Smooth muscle cell (in vitro differentiated cells): ENCODE measurements at regions not wholly inside any gene's neighbourhood (a gene's known extent, or its start where the extent isn't known, plus 50 kb on each side); places are given as distances from the start of the nearest gene placed in this dataset.

Experiments
- DNase-seq: peaks from one replicate; lab custom pipeline; 2025; ENCODE audit not compliant: unreplicated experiment; lab: John Stamatoyannopoulos, UW
- H2AFZ ChIP-seq: fragments of 200-600 bp; sonication (generic); 2 replicates; pipeline ENCODE4 v1.6.0; 2016; ENCODE audit warnings: antibody characterized with exemption, low read depth, mild to moderate bottlenecking
- H3F3A ChIP-seq: fragments of 200-600 bp; sonication (generic); 2 replicates; pipeline ENCODE4 v1.6.0; 2017; ENCODE audit warnings: antibody characterized with exemption, low read depth
- H3K27ac ChIP-seq: fragments of 200-600 bp; sonication (generic); 2 replicates; pipeline ENCODE4 v1.5.1; 2016; ENCODE audit warnings: low read depth, mild to moderate bottlenecking
- H3K27me3 ChIP-seq: fragments of 200-600 bp; sonication (generic); 2 replicates; pipeline ENCODE4 v1.6.1; 2016; ENCODE audit warnings: low read depth, mild to moderate bottlenecking
- H3K36me3 ChIP-seq: fragments of 200-600 bp; sonication (generic); 2 replicates; pipeline ENCODE4 v1.5.1; 2016; ENCODE audit warnings: low read depth
- H3K4me1 ChIP-seq: fragments of 200-600 bp; sonication (generic); 2 replicates; pipeline ENCODE4 v1.5.1; 2016; ENCODE audit warnings: low read depth
- H3K4me2 ChIP-seq: fragments of 200-600 bp; sonication (generic); 2 replicates; pipeline ENCODE4 v1.6.0; 2016; ENCODE audit warnings: mild to moderate bottlenecking
- H3K4me3 ChIP-seq: fragments of 200-600 bp; sonication (generic); 2 replicates; pipeline ENCODE4 v1.5.1; 2016; ENCODE audit warnings: mild to moderate bottlenecking
- H3K79me2 ChIP-seq: fragments of 200-600 bp; sonication (generic); 2 replicates; pipeline ENCODE4 v1.6.0; 2016; ENCODE audit warnings: low read depth, mild to moderate bottlenecking
- H3K9ac ChIP-seq: fragments of 200-600 bp; sonication (generic); 2 replicates; pipeline ENCODE4 v1.6.0; 2016; ENCODE audit warnings: low read depth
- H3K9me3 ChIP-seq: fragments of 200-600 bp; sonication (generic); replicated peaks from 2 replicates; pipeline ENCODE4 v1.5.1; 2016; ENCODE audit warnings: low read depth
- H4K20me1 ChIP-seq: fragments of 200-600 bp; sonication (generic); 2 replicates; pipeline ENCODE4 v1.6.0; 2016; ENCODE audit warnings: low read depth
- CTCF ChIP-seq: fragments of 200-600 bp; sonication (generic); IDR thresholded peaks from 2 replicates; pipeline ENCODE4 v1.5.1; 2017; ENCODE audit warnings: borderline replicate concordance, mild to moderate bottlenecking, antibody characterized with exemption; ENCODE audit not compliant: insufficient read depth, poor library complexity, severe bottlenecking
- WGBS: methylation state at CpG from one replicate; pipeline ENCODE4 v1.1.7; 2016; ENCODE audit warnings: low lambda C conversion rate; 5-methylcytosine and 5-hydroxymethylcytosine counted together

- 96% methylated on average over 2 of the region's 2 CpGs for WGBS
- H4K20me1 ChIP-seq: no peaks in the 10 kb centered on the region
- H3K9ac ChIP-seq: no peak overlapping the region
- H3K36me3 ChIP-seq: no peaks in the 10 kb centered on the region
- H2AFZ ChIP-seq: no peak overlapping the region
- no peak overlapping the region for H3K4me3 ChIP-seq
- H3K27me3 ChIP-seq: no peaks in the 10 kb centered on the region
- no peaks in the 10 kb centered on the region for H3K79me2 ChIP-seq
- no peak overlapping the region for H3K4me2 ChIP-seq
- H3K27ac ChIP-seq: no peak overlapping the region
- H3F3A ChIP-seq: no peaks in the 10 kb centered on the region
- peaks cover 4% of the 10 kb centered on the region for H3K9me3 ChIP-seq
- TF ChIP-seq CTCF: no peak
- H3K4me1 ChIP-seq: no peaks in the 10 kb centered on the region
- DNase-seq: no peak
These were observed 698.4 kb upstream of the LRRTM1 start for GRCh38 chr2:81002906-81003305.

GRCh38 chr2:80987466-80987865 lies 682.9 kb upstream of the LRRTM1 start:
- Histone ChIP-seq H3K36me3 (no peaks in the 10 kb centered on the region), H3K9ac (no peak overlapping the region), H3K27ac (no peak overlapping the region), H3K27me3 (no peaks in the 10 kb centered on the region), H3K4me2 (no peak overlapping the region), H3K4me3 (no peak overlapping the region), H3F3A (no peaks in the 10 kb centered on the region), H4K20me1 (no peaks in the 10 kb centered on the region), H2AFZ (no peak overlapping the region), H3K79me2 (no peaks in the 10 kb centered on the region), H3K9me3 (no peaks in the 10 kb centered on the region), H3K4me1 (no peaks in the 10 kb centered on the region)
- TF ChIP-seq CTCF: no peak
- no peak for DNase-seq
- 100% methylated on average over 2 of the region's 2 CpGs for WGBS

GRCh38 chr2:80969900-80970299 lies 665.3 kb upstream of the LRRTM1 start:
- TF ChIP-seq CTCF: no peak
- Histone ChIP-seq H3F3A (no peaks in the 10 kb centered on the region), H4K20me1 (no peaks in the 10 kb centered on the region), H3K27ac (no peak overlapping the region), H3K27me3 (no peaks in the 10 kb centered on the region), H3K4me3 (no peak overlapping the region), H3K4me1 (no peaks in the 10 kb centered on the region), H3K9me3 (no peaks in the 10 kb centered on the region), H3K4me2 (no peak overlapping the region), H3K36me3 (no peaks in the 10 kb centered on the region), H3K9ac (no peak overlapping the region), H3K79me2 (no peaks in the 10 kb centered on the region), H2AFZ (no peak overlapping the region)
- DNase-seq: no peak

- no peak overlapping the region for H2AFZ ChIP-seq
- no peak overlapping the region for H3K27ac ChIP-seq
- H3K27me3 ChIP-seq: no peaks in the 10 kb centered on the region
- no peaks in the 10 kb centered on the region for H4K20me1 ChIP-seq
- H3K4me2 ChIP-seq: no peak overlapping the region
- H3K4me1 ChIP-seq: no peaks in the 10 kb centered on the region
- H3K9me3 ChIP-seq: no peaks in the 10 kb centered on the region
- TF ChIP-seq CTCF: no peak
- no peak overlapping the region for H3K9ac ChIP-seq
- no peaks in the 10 kb centered on the region for H3K79me2 ChIP-seq
- no peaks in the 10 kb centered on the region for H3K36me3 ChIP-seq
- DNase-seq: no peak
- no peaks in the 10 kb centered on the region for H3F3A ChIP-seq
- no peak overlapping the region for H3K4me3 ChIP-seq
- 67% methylated on average over 3 of the region's 3 CpGs for WGBS
These were observed 663.9 kb upstream of the LRRTM1 start for GRCh38 chr2:80968450-80968849.
